ENCODE measurements at regions not wholly inside any gene's neighbourhood (a gene's known extent, or its start where the extent isn't known, plus 50 kb on each side); places are given as distances from the start of the nearest gene placed in this dataset.
A peak's percentile ranks its signal among the peaks of the same experiment; 100 is the strongest.

DNA sequence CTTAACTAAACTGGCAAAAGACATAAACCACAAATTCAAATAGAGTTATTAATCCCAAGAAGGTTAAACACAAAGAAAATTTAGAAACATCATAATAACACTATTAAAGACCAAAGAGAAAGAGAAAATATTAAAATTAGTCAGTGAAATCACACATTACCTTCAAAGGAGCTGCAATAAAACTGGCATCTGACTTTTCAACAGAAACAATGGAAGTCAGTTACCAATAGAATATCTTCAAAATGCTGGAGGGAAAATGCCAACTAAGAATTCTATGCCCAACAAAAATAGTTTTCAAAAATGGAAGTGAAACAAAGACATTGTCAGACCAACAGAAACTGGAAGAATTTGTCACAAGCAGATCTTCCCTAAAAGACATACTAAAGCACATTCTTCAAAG, 68.7 kb upstream of the RNF7 start:
- Histone ChIP-seq H3K4me3 (no peak overlapping the region), H3K27me3 (no peaks in the 10 kb centered on the region), H3K9me3 (peaks cover 0 to 19% of the 10 kb centered on the region in 2 donors), H3K27ac (no peak overlapping the region), H3K36me3 (no peaks in the 10 kb centered on the region), H3K4me1 (no peaks in the 10 kb centered on the region)
- intact Hi-C loops (cut with DNase I) = no loop called here
- TF ChIP-seq, protein P1, sequence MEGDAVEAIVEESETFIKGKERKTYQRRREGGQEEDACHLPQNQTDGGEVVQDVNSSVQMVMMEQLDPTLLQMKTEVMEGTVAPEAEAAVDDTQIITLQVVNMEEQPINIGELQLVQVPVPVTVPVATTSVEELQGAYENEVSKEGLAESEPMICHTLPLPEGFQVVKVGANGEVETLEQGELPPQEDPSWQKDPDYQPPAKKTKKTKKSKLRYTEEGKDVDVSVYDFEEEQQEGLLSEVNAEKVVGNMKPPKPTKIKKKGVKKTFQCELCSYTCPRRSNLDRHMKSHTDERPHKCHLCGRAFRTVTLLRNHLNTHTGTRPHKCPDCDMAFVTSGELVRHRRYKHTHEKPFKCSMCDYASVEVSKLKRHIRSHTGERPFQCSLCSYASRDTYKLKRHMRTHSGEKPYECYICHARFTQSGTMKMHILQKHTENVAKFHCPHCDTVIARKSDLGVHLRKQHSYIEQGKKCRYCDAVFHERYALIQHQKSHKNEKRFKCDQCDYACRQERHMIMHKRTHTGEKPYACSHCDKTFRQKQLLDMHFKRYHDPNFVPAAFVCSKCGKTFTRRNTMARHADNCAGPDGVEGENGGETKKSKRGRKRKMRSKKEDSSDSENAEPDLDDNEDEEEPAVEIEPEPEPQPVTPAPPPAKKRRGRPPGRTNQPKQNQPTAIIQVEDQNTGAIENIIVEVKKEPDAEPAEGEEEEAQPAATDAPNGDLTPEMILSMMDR (IDR thresholded peaks at IDR 0.05) = no peak
- no peak for DNase-seq
- ATAC-seq = no peak

DNA sequence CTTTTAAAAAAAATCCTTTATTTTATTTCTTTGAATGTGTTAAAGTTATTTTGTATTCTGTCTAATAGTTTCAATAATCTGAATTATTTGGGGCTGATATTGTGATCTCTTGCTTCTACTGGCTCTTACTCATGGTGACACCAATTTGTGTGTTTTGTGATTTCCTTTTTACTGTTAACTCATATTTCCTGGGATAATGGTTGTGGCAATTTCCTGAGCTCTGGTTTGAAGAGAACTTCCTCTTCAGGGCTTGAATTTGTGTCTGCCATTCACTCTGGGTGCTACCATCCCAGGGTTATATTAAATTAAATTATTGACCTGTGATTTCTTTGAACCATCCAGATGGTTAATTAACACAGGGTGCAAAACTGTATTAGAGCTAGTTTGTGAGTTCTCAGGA, 60.4 kb upstream of the RNF7 start:
- TF ChIP-seq, protein P1 (IDR thresholded peaks at IDR 0.05) = no peak
- no peaks in the 10 kb centered on the region for H3K36me3 ChIP-seq
- no peak for DNase-seq
- H3K27ac ChIP-seq = peak overlapping the region in 1 of 2 donors; percentile 42
- peaks cover 3 to 46% of the 10 kb centered on the region in 2 donors for H3K4me1 ChIP-seq
- no peak for ATAC-seq
- intact Hi-C loops (cut with DNase I) = no loop called here
- no peak overlapping the region for H3K4me3 ChIP-seq
- H3K9me3 ChIP-seq = no peaks in the 10 kb centered on the region
- H3K27me3 ChIP-seq = no peaks in the 10 kb centered on the region

DNA sequence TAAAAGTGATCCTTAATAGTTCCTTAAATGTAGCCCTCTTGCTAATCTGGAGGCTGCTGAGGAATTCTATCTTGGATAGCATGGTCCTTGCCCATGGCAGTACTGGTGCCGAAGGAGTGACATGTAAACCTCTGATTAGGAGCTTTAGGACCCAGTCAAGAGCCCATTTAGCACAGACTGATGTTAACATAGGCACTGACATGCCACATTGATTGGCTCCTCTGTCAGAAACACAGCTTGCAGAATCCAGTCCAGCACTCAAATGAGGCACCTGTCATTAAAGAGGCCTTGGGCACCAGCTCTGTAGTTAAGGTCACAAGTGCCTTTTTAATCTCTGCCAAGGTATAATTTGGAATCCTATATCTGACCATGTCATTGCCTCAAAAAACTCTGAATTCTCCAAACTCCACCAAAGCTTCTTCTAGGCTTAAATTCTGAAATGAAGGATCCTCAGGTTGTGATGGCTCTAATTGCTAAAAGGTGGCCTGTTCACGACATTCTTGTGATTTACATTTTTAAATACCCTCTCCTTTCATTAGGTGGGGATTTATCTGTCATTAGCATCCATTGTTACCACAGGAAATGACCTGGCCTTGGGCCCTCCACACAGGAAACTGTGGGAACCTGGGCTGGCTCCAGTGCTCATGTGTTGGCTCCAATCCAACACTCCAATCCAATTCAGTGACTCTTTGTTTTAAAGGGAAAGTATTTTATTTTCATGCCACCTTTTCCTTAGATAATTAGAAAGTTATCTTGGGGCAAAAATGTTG, 57.3 kb upstream of the RNF7 start:
- H3K4me1 ChIP-seq = peaks cover 3 to 52% of the 10 kb centered on the region in 2 donors
- no peaks in the 10 kb centered on the region for H3K36me3 ChIP-seq
- peak overlapping the region in 1 of 2 donors; percentile 88 for H3K27ac ChIP-seq
- intact Hi-C loops (cut with DNase I) = no loop called here
- peak in 1 of 4 donors; percentile 36 for DNase-seq
- ATAC-seq = peak; percentile 44
- H3K27me3 ChIP-seq = no peaks in the 10 kb centered on the region
- no peaks in the 10 kb centered on the region for H3K9me3 ChIP-seq
- no peak overlapping the region for H3K4me3 ChIP-seq
- TF ChIP-seq, protein P1 (IDR thresholded peaks at IDR 0.05) = no peak

GRCh38 chr3:141681390-141681780, 56.7 kb upstream of the RNF7 start:
- H3K4me1 ChIP-seq = peaks cover 8 to 57% of the 10 kb centered on the region in 2 donors
- intact Hi-C loops (cut with DNase I) = no loop called here
- no peaks in the 10 kb centered on the region for H3K9me3 ChIP-seq
- H3K4me3 ChIP-seq = no peak overlapping the region
- TF ChIP-seq, protein P1 (IDR thresholded peaks at IDR 0.05) = no peak
- peak overlapping the region in 1 of 2 donors; percentile 88 for H3K27ac ChIP-seq
- no peaks in the 10 kb centered on the region for H3K27me3 ChIP-seq
- DNase-seq = no peak
- H3K36me3 ChIP-seq = no peaks in the 10 kb centered on the region
- no peak for ATAC-seq

GRCh38 chr3:141682007-141682406, 56.1 kb upstream of the RNF7 start:
- Histone ChIP-seq H3K4me1 (peaks cover 9 to 64% of the 10 kb centered on the region in 2 donors), H3K4me3 (no peak overlapping the region), H3K9me3 (no peaks in the 10 kb centered on the region), H3K36me3 (no peaks in the 10 kb centered on the region), H3K27me3 (no peaks in the 10 kb centered on the region), H3K27ac (peak overlapping the region in 1 of 2 donors; percentile 88)
- DNase-seq (no peak), ATAC-seq (no peak)
- TF ChIP-seq, protein P1 (IDR thresholded peaks at IDR 0.05) = no peak
- intact Hi-C loops (cut with DNase I) = no loop called here
